Prostate gland (tissue), 2 donors: ENCODE measurements at regions not wholly inside any gene's neighbourhood (a gene's known extent, or its start where the extent isn't known, plus 50 kb on each side); places are given as distances from the start of the nearest gene placed in this dataset.

Experiments
- CTCF ChIP-seq, 4 experiments: fragments of 200-600 bp in 2 of 4; fragments of 450-650 bp in 2 of 4; sonication (generic) in 2 of 4; IDR thresholded peaks; 1 replicate in 3 of 4; 2 replicates in 1 of 4; pipeline ENCODE4 v1.5.1; 2016 to 2019; ENCODE audit warnings: antibody characterized with exemption in 4 of 4, mild to moderate bottlenecking in 2 of 4, moderate library complexity in 2 of 4
- POLR2A ChIP-seq: fragments of 450-650 bp; IDR thresholded peaks from one replicate; pipeline ENCODE4 v1.6.1; 2016; ENCODE audit warnings: antibody characterized with exemption, mild to moderate bottlenecking
- POLR2AphosphoS5 ChIP-seq: sonication (generic); formaldehyde crosslinking; IDR thresholded peaks from one replicate; pipeline ENCODE4 v1.6.1; 2017; ENCODE audit warnings: antibody characterized with exemption

GRCh38 chr10:121241337-121241736, 356.9 kb downstream of the FGFR2 start:
- TF ChIP-seq CTCF (IDR thresholded peaks at IDR 0.05), result no peak
- no peak for TF ChIP-seq POLR2A
- no peak for TF ChIP-seq POLR2AphosphoS5
